ENCODE measurements at regions not wholly inside any gene's neighbourhood (a gene's known extent, or its start where the extent isn't known, plus 50 kb on each side); places are given as distances from the start of the nearest gene placed in this dataset.

DNA sequence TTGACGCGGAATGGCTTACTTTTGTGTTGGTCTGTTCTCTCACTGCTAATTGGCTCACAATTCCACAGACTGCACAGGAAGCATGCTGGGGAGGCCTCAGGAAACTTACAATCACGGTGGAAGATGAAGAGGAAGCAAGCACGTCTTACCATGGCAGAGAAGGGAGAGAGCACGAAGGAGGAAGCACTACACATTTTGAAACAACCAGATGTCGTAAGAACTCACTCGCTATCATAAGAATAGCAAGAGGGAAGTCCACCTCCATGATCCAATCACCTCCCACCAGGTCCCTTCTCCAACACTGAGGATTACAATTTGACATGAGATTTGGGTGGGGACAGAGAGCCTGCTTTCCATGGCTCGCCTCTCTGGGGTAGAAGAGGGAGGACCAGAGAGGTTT is 106.2 kb downstream of the KCNF1 start:
- DNase-seq, result peak; percentile 13
- H3K4me3 Mint-ChIP-seq, result no peak overlapping the region
- H3K27me3 Mint-ChIP-seq (ENCODE audit: insufficient read depth), result peaks cover 3% of the 10 kb centered on the region
- no peaks in the 10 kb centered on the region for H3K9me3 Mint-ChIP-seq
- H3K27ac Mint-ChIP-seq, result no peak overlapping the region
- Histone ChIP-seq H3K36me3 (ENCODE audit: control insufficient read depth, insufficient read depth, low read length) (no peaks in the 10 kb centered on the region), H3K27me3 (ENCODE audit: control insufficient read depth, insufficient read depth, low read length, poor library complexity, severe bottlenecking) (no peaks in the 10 kb centered on the region), H3K4me3 (ENCODE audit: low read length) (no peak overlapping the region), H3K9ac (ENCODE audit: extremely low read depth, low read length, poor library complexity, severe bottlenecking) (no peak overlapping the region), H3K4me1 (ENCODE audit: control insufficient read depth, insufficient read depth, low read length) (no peaks in the 10 kb centered on the region), H3K27ac (ENCODE audit: low read depth, low read length) (no peak overlapping the region), H3K9me3 (ENCODE audit: control insufficient read depth, low read length) (no peaks in the 10 kb centered on the region)
- no peaks in the 10 kb centered on the region for H3K4me1 Mint-ChIP-seq
- H3K36me3 Mint-ChIP-seq (ENCODE audit: low read depth), result no peaks in the 10 kb centered on the region
- TF ChIP-seq, protein P1, sequence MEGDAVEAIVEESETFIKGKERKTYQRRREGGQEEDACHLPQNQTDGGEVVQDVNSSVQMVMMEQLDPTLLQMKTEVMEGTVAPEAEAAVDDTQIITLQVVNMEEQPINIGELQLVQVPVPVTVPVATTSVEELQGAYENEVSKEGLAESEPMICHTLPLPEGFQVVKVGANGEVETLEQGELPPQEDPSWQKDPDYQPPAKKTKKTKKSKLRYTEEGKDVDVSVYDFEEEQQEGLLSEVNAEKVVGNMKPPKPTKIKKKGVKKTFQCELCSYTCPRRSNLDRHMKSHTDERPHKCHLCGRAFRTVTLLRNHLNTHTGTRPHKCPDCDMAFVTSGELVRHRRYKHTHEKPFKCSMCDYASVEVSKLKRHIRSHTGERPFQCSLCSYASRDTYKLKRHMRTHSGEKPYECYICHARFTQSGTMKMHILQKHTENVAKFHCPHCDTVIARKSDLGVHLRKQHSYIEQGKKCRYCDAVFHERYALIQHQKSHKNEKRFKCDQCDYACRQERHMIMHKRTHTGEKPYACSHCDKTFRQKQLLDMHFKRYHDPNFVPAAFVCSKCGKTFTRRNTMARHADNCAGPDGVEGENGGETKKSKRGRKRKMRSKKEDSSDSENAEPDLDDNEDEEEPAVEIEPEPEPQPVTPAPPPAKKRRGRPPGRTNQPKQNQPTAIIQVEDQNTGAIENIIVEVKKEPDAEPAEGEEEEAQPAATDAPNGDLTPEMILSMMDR (conservative IDR thresholded peaks at IDR 0.05), result no peak
- WGBS, 2 experiments (ENCODE audit: insufficient coverage in 1 of 2, insufficient read length in 1 of 2), result 33 to 82% methylated on average over 2 to 8 of the region's 8 CpGs

- H3K9me3 ChIP-seq (ENCODE audit: control insufficient read depth, low read length), result no peaks in the 10 kb centered on the region
- Mint-ChIP-seq H3K36me3 (ENCODE audit: low read depth) (no peaks in the 10 kb centered on the region), H3K27me3 (ENCODE audit: insufficient read depth) (peaks cover 3% of the 10 kb centered on the region), H3K9me3 (no peaks in the 10 kb centered on the region), H3K27ac (no peak overlapping the region), H3K4me1 (no peaks in the 10 kb centered on the region), H3K4me3 (no peak overlapping the region)
- H3K4me3 ChIP-seq (ENCODE audit: low read length), result no peak overlapping the region
- H3K27ac ChIP-seq (ENCODE audit: low read depth, low read length), result no peak overlapping the region
- TF ChIP-seq, protein P1 (conservative IDR thresholded peaks at IDR 0.05), result peak; percentile 16
- H3K4me1 ChIP-seq (ENCODE audit: control insufficient read depth, insufficient read depth, low read length), result no peaks in the 10 kb centered on the region
- WGBS, 2 experiments (ENCODE audit: insufficient coverage in 1 of 2, insufficient read length in 1 of 2), result 83 to 86% methylated on average over 2 to 3 of the region's 3 CpGs
- peak; percentile 51 for DNase-seq
- H3K9ac ChIP-seq (ENCODE audit: extremely low read depth, low read length, poor library complexity, severe bottlenecking), result no peak overlapping the region
- H3K36me3 ChIP-seq (ENCODE audit: control insufficient read depth, insufficient read depth, low read length), result no peaks in the 10 kb centered on the region
- no peaks in the 10 kb centered on the region for H3K27me3 ChIP-seq (ENCODE audit: control insufficient read depth, insufficient read depth, low read length, poor library complexity, severe bottlenecking)
Measured at GRCh38 chr2:11018651-11019185, 107.0 kb downstream of the KCNF1 start.

DNA sequence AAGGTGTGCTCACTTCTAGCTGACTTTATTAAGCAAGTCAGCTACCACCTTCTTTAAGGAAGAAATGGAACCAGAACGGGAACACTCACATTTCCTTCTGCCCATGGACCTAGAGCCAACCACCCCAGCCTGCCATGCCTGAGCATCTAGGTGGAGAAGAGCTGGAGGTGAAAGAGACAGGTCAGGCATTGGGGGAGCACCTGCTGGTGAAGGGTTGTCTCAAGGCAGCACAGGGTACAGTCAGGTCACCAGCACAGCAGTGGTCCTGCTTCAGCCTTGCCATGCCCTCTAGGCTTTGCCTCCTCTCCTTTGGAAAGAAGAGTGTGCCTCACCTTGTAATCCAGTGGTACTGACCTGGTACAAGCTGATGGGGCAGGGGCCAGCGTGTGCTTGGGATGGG is 107.9 kb downstream of the KCNF1 start:
- TF ChIP-seq, protein P1 (conservative IDR thresholded peaks at IDR 0.05), result no peak
- H3K9me3 ChIP-seq (ENCODE audit: control insufficient read depth, low read length), result no peaks in the 10 kb centered on the region
- H3K27ac ChIP-seq (ENCODE audit: low read depth, low read length), result no peak overlapping the region
- H3K27me3 Mint-ChIP-seq (ENCODE audit: insufficient read depth), result peaks cover 3% of the 10 kb centered on the region
- no peaks in the 10 kb centered on the region for H3K36me3 Mint-ChIP-seq (ENCODE audit: low read depth)
- no peak overlapping the region for H3K4me3 Mint-ChIP-seq
- DNase-seq, result peak; percentile 17
- no peaks in the 10 kb centered on the region for H3K36me3 ChIP-seq (ENCODE audit: control insufficient read depth, insufficient read depth, low read length)
- 87% methylated on average over 2 of the region's 2 CpGs; no CpG with 5 or more reads in 1 of the 2 experiments for WGBS, 2 experiments (ENCODE audit: insufficient coverage in 1 of 2, insufficient read length in 1 of 2)
- H3K9ac ChIP-seq (ENCODE audit: extremely low read depth, low read length, poor library complexity, severe bottlenecking), result no peak overlapping the region
- no peaks in the 10 kb centered on the region for H3K27me3 ChIP-seq (ENCODE audit: control insufficient read depth, insufficient read depth, low read length, poor library complexity, severe bottlenecking)
- H3K27ac Mint-ChIP-seq, result no peak overlapping the region
- no peaks in the 10 kb centered on the region for H3K9me3 Mint-ChIP-seq
- H3K4me1 Mint-ChIP-seq, result no peaks in the 10 kb centered on the region
- H3K4me1 ChIP-seq (ENCODE audit: control insufficient read depth, insufficient read depth, low read length), result no peaks in the 10 kb centered on the region
- H3K4me3 ChIP-seq (ENCODE audit: low read length), result no peak overlapping the region
